ENCODE measurements at regions not wholly inside any gene's neighbourhood (a gene's known extent, or its start where the extent isn't known, plus 50 kb on each side); places are given as distances from the start of the nearest gene placed in this dataset.
"Not testable (repeated sequence)": the region's sequence is repeated elsewhere in the genome, so short reads cannot be mapped to it uniquely, and the experiment has no call there.

DNA sequence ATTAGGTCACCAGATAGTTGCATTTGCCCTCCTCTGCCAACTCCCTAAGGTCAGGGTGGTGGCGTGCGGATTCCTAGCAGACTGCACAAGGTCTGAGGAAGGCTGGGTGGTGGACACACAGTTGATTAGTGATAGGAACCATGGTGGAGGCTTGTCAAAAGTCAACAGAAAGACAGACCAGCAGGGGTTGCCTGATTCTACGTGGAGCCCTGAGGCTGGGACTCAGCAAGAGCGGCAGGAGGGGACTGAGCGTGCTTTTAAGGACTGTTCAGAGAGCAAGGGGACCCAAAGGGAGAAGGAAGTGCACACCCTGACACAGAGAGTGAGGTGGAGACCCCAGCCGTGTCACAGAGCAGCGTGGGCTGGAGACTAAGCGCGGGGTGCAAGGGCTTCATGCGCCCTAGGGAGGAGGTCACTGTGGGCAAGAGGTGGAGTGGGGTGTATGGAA is 513.2 kb downstream of the RNF144A start:
- DNase-seq (ENCODE audit: low spot score), result no peak

- peak; percentile 76 for DNase-seq (ENCODE audit: low spot score)
These were observed 513.8 kb downstream of the RNF144A start for GRCh38 chr2:7430869-7431641.

GRCh38 chr2:7432436-7432835 is 515.2 kb downstream of the RNF144A start:
- DNase-seq (ENCODE audit: low spot score), result no peak

GRCh38 chr2:7436096-7436906 is 519.1 kb downstream of the RNF144A start:
- no peak for DNase-seq (ENCODE audit: low spot score)

DNA sequence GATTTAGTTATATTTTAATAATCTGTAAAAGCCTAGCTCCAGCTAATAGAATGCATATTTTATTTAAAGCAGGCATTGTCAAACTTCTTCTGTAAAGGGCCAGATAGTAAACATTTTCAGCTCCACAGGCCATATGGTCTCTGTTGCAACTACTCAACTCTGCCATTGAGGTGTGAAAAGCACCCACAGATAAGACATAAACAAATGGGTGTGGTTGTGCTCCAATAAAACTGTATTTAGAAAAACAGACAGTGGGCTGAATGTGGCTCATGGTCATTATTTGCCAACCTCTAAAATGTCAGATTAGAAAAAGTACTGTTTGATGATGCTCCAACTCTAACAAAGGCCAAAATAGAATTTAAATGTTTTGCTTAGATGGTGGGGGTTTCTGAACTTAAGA is 519.9 kb downstream of the RNF144A start:
- DNase-seq (ENCODE audit: low spot score), result no peak

DNA sequence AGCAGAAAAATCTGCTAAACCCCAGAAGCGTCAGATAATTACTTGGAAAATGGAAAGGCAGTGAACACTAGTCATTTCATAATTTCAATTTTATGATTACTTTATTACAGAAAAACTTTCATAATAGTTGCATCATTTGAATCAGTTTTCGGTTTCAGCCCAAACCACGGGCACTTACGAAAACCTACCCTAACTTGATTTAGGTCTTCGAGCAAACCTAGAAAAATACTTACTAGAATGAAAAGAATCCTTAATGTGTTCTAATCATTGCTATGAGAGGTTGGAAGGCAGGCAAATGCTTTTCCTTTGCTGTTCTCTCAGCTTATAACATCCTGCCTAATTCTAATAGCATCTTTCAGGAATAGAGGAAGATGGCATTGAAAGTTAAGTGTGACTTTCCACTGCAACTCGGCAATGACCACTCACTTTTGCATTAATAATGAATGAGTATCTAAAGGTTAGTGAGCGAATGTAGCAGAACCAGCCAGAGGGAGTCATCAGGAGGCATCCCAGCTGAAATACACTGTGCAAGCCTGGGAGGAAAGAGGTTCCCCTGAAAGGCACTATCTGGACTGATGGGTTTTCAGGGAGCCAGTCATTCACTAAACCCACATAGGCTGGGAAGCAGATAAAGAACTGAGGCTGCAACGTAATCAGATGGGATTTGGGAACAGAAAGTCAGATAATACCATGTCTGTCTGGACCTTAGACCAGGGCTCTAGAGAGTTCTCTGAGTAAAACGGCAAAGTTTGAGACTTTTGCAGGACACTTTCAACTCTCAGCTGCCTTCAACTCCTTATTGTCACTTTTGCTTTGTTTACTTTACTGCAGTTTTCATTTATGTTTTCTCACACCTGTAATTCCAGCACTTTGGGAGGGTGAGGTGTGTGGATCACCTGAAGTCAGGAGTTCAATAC is 520.8 kb downstream of the RNF144A start:
- DNase-seq (ENCODE audit: low spot score), result no peak

- DNase-seq (ENCODE audit: low spot score), result no peak
These were observed 521.6 kb downstream of the RNF144A start for GRCh38 chr2:7438855-7439254.

DNA sequence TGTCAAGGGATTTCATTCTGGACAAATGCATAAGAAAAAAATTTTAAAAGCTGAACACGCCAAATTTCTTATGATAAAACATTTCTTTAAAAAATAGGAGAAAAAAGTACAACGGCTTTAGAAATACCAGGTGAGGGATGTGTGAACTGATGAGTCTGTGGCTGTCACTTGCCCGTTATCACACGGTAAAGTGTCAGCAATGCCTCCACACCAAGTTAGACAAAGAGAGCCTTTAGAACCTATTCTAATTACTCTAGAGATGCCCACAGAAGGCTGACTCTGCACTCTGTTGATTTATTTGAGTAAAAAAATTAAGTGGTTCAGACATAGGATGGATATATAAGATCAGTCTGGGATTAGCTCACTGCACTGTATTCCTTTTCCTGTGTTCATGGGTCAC is 523.8 kb downstream of the RNF144A start:
- DNase-seq (ENCODE audit: low spot score), result no peak

DNA sequence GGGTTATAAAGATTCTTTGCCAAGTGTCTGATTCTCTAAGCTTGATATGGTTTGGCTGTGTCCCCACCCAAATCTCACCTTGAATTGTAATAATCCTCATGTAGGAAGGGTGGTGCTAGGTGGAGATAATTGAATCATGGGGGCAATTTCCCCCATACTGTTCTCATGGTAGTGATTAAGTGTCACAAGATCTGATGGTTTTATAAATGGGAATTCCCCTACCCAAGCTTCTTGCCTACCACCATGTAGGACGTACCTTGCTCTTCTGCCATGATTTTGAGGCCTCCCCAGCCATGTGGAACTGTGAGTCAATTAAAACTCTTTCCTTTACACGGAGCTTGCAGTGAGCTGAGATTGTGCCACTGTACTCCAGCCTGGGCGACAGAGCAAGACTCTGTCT is 524.6 kb downstream of the RNF144A start:
- DNase-seq (ENCODE audit: low spot score), result not testable (repeated sequence)

DNA sequence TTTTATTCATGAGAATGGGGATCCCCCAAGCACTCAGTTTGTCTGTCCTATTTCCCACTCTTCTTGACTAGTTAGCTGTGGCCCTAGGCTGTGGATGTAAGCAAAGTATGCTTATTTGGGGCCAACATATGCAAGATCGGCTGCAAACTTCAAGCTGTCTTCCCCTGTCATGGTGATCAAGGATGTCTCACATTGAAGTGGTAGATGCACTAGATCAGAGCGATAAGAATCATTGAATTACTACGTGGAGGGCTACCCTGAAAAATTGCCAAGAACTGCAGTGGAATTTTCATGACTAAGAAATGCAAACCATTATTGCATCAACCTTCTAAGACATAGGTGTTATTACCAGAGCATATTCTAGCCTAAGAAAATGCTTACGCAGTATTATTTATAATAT is 527.4 kb downstream of the RNF144A start:
- DNase-seq (ENCODE audit: low spot score), result no peak

DNA sequence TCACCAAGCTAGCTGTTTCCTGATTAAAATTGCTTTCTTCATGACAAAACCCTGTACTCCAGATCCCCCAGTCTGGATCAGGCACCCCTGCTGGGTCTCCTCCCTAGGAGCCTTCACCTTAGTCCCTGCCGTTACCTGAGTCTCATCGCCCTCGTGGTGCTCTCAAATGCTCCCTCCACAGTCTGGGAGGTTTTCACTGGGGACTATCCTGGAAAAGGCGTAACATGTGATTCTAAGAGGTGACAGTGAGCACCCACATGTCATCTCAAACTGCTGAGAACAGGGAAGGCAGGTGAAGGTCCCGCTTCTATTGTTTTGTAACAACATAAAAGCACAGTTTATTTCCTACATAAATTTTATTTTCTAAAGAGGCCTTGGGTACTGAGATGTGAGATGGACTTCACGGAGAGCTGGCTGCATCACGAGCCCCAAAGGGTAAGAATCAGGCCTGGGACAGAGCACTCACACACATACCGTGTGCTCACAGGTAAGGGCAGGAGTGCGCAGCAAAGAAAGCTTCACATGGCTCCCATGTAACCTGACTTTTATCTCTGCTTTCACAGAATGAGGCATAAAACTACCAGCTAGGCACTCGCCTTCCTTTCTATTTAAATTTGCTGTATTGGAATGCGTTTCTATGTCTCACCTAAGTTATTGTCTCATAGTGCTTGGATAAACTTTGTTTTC is 531.5 kb downstream of the RNF144A start:
- no peak for DNase-seq (ENCODE audit: low spot score)

DNA sequence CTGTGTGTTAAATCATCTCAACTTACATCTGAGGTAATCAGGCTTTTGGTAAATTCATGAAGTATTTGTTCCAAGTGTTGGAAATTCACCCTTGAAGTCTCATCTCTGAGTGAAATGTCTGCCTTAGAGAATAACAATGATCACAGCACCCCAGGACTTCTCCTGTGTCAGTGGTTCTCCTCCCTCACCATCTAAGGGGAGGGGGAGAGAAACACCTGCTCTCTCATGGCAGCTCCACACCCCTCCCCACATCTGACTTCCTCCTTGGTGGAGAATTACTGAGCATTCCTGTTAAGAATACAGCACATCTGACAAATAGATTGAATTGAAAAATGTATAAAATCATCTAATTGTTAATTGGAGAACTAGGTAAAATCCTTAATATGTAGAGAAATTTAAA is 532.1 kb downstream of the RNF144A start:
- DNase-seq (ENCODE audit: low spot score), result no peak

DNA sequence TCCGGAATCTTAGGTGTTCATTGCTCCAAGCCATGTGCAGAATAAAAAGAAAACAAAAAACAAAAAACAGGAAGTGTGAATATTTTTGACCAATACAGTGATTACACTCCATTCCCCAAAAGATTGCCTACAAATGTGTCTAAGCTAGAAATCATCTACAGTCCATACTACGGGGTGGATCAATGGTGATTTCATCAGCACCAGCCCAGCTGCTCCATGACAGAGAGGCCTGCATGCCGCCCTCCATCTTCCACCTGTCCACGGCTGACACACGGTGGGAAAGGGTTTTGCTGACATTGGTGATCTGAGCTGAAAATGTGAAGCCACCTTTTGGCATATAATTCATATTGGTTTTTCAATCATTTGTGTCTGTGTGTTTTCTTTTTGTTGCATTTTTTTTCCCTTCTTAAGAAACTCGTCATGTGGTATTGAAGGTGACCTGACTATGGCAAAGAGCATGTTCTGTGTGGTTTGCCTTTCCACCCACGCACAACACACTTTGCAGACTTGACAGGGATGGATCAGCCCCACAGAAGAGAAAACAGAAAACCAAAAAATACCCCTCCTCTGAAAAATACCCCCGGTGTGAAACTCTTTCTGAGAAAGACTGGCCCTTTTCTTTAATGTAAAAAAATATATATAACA is 533.1 kb downstream of the RNF144A start:
- DNase-seq (ENCODE audit: low spot score), result no peak

DNA sequence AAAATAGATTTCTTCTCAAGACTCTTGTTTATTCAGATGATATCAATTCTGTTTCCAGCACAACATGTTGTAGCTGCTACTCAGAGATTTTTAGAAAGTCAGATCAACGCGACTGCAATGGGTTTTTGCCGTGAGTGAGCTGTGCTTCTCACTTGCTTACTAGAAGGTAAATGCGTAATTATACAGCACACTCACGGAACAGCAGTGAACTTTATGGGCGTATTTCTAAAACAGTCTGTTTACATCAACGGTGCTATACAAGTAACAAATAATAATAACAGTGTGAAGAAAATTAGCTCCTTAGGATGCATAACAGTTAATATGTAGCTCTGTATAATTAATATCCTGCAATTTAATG is 533.6 kb downstream of the RNF144A start:
- no peak for DNase-seq (ENCODE audit: low spot score)

DNA sequence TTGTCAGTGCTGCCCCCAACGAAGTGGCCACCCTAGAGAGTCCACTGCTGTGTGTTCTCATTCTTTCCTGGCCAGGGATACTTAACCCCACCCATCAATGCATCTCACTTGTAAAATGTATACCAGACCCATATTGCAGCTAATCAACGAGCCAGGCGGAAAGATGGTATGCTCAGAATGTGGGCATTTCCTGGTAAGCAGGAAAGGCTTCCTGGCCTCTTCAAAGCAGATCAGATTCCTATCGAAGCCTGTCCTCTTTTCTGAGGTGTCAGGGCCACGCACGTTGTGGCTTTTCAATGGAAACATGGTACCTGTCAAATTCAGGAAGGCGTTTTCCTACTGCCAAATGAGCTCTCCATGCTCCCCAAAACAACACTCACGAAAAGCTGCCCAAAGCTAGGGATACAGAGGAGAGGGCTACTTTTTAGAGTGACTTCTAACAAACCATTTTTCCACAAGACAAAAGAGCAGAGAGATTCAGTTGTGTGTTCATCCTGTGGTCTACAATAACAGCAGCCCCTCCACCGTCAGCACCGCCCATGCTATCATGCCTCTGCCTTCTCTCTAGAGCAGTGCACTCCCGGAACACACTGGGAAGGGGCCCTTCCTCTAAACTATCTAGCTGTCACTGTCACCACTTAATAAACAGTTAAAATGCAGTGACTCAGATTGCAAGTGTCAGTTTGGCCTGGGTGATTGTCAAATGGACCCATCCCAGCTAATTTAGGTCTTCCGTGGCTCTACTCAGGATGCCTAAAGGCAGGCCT is 535.1 kb downstream of the RNF144A start:
- no peak for DNase-seq (ENCODE audit: low spot score)

- no peak for DNase-seq (ENCODE audit: low spot score)
These were observed 537.4 kb downstream of the RNF144A start for GRCh38 chr2:7454592-7454991.

GRCh38 chr2:7456762-7457161 is 539.5 kb downstream of the RNF144A start:
- no peak for DNase-seq (ENCODE audit: low spot score)

DNA sequence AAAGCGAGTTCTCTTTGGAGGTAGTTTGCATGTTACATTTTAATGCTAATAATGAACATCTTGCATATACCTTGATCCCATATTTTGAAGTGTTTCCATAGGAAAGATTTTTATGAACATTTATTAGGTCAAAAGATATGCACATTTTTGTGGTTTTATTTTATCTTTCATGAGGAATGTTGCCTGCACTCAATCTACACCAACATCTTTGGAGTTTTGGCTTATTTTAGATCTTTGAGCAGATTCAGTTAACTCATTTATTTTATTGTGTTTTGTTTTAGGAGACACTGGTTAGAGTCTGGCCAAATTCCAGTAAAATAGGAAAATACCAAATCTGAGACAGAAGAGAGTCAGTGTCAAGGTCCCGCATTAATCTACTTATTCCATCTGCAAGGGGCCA is 540.9 kb downstream of the RNF144A start:
- no peak for DNase-seq (ENCODE audit: low spot score)

DNA sequence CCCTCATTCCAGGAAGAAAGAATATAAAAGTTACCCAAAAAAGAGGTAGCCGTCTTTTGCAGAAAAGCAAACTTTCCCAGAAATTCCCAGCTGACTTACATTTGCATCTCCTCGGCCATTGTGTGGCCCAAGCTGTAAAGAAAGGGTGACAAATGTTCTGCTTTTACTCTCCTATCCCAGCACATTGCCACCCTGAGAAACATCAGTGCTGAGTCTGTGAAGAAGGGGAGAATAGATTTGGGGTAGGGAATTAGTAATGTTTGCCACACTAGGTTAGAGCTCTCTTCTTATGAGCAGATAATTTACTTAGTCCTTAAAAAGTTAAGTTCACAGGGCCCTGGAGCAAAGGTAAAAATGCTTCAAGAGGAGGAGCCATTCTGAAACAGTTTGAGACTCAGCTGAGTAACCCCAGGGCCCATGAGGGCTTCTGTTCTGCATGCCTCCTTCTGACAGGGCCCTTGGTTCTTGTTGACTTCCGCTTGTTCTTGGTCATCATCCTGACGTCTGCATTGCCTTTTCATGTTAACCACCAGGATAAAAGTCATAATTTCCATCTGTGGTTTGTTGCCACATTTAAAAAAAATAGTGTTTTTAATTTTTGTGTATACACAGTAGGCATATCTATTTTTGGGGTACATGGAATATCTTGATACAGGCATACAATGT is 550.7 kb downstream of the RNF144A start:
- DNase-seq (ENCODE audit: low spot score), result no peak

- no peak for DNase-seq (ENCODE audit: low spot score)
These were observed 551.2 kb downstream of the RNF144A start for GRCh38 chr2:7468448-7468828.

All from COLO829 (cell line).